ENCODE measurements at regions not wholly inside any gene's neighbourhood (a gene's known extent, or its start where the extent isn't known, plus 50 kb on each side); places are given as distances from the start of the nearest gene placed in this dataset.

DNA sequence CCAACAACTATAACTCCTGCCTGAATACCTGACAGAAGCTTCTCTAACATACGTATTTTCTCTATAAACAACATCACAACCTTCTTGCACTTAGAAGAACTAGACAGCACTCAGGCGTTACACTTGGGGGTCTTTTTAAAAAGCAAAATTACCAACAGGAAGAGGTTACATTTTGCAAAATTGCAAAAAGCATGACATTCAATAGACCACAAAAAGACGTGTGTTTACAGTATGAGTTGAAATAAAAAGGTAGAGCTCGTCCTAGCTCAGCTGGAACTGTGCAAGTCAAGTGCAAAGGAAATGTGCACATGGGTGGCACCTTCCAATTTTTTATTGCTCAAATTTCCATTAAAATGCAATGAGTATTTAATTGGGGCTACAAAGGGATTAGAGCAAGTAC, 375.2 kb upstream of the HSFY2 start:
- no peak for DNase-seq (ENCODE audit: low read depth, low spot score)

DNA sequence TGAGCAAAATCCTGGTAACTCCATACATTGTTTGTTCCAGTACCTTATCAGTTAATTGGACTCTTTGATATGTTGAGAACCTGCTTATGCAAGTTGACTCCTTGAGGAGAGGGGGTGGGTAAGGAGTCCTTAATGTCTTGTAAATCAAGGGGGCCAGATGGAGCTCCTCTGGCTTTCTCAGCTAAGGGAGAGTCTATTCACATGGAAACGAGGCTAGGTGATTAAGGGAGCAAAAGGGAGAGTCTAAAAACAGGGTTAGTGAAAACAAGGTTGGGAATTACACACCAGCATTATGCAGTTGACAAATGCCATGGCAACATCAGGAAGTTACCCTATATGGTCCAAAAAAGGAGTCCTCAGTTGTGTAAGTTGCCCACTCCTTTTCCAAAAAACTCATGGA, 372.8 kb upstream of the HSFY2 start:
- DNase-seq (ENCODE audit: low read depth, low spot score), result no peak

DNA sequence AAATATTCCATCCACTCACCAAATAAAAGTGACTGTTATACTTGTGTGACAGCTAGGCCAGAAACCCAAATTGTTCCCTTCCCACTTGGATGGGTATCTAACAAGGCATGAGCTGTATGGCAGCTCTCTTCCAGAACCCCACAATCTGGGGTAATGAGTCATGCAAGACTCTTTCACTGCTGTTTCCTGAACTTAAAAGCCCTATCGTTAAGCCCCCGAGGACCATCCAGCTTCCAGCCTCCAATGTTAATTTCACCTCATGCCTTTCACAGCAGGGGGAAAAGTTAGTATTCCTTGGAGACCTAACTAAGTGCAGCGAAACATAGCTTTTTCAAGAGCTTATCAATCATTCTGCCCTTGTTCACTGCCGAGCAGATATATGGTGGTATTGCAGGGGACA, 368.6 kb upstream of the HSFY2 start:
- DNase-seq (ENCODE audit: low read depth, low spot score), result no peak

DNA sequence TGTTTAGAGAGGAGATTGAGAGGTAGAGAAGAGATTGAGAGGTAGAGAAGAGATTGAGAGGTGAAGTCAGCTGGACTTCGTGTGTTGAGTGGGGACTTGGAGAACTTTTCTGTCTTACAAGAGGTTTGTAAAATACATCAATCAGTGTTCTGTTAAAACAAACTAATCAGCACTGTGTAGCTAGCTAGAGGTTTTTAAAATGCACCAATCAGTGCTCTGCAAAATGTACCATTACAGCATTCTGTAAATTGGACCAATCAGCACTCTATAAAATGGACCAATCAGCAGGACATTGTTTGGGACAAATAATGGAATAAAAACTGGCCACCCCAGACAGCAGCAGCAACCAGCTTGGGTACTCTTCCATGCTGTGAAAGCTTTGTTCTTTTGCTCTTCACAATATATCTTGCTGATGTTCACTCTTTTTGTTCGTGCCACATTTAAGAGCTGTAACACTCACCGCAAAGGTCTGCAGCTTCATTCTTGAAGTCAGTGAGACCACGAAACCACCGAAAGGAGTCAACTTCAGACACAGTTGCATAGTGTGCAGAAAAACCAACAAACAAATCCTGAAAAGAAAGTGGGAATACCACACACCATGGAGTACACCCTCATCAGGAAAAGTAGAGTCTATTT, 366.9 kb upstream of the HSFY2 start:
- DNase-seq (ENCODE audit: low read depth, low spot score), result no peak

DNA sequence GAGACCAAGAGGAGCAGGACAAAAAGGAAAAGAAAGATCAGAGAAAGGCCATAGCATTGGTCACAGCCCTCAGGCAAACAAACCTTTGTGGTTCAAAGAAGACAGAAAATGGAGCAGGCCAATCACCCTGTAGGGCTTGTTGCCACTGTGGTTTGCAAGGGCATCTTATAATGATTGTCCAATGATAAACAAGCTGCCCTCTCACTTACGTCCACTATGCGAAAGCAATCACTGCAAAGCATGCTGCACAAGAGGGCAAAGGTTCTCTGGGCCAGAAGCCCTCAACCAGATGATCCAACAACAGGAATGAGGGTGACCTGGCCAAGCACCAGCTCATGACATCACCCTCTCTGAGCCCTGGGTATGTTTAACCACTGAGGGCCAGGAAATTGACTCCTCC, 360.9 kb upstream of the HSFY2 start:
- no peak for DNase-seq (ENCODE audit: low read depth, low spot score)

DNA sequence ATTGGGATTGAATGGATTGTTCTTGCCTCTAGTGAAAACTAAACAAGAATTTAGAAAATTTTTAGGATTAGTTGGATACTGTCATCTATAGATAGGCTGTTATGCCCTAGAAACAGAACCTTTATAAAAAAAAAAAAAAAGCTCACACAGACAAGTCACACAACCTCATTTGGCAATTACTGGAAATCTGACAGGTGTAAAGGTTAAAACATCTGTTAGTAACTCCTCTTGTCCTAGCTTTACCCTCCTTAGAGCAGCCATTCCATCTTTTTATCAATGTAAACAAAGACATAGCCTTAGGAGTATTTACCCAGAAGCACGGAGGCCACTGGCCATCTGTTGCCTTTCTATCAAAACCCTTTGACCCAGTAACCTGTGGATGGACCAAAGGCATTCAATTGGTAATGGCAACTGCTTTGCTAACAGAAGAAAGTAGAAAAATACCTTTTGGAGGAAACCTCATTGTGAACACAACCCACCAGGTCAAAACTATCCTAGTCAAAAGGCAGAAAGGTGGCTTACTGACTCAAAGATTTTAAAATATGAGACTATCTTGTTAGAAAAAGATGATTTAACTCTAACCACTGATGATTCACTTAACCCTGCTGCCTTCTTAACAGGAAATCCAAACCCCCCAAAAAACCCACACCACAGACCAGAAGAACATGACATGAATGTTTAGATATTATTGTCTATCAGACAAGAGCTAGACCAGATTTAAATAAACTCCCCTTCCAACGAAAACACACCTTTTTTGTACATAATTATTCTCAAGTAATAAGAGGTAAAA, 357.2 kb upstream of the HSFY2 start:
- DNase-seq (ENCODE audit: low read depth, low spot score), result no peak

DNA sequence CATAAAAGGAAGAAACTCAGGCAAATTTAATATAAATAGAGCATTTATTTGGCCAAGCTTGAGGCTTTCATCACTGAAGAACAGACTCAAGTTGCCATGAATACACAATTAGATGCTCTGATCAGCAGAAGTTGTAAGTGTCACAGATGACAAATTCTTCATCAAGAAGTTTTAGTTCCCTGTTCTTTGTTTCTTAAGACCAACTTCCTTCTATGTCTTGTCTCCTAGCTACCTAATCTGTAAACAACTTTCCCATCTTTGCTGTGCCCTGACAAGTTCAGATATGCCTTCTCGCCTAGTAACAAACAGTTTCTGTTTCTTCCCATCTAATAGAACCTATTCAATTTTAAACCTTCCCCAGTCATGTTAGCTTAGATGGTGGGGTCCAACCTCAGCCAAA, 353.4 kb upstream of the HSFY2 start:
- DNase-seq (ENCODE audit: low read depth, low spot score), result no peak

DNA sequence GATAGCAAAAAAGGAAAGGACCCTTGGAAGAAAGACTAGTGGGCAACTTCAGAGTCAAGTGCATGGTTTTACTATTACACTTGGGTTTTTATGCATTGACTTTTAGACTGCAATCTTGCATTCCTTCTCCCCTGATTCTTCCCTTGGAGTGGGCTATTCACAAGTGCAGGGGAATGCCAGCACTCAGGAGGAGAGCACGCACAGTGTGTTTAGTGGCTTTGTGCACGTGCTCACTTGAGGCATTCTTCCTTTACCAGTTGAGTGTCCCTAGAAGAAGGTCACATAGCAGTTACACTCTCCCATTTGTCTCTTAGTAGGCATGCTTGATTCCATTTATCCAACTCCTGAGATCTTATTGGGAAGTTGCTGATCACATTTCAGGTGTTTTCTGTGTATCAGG, 351.1 kb upstream of the HSFY2 start:
- DNase-seq (ENCODE audit: low read depth, low spot score), result no peak

DNA sequence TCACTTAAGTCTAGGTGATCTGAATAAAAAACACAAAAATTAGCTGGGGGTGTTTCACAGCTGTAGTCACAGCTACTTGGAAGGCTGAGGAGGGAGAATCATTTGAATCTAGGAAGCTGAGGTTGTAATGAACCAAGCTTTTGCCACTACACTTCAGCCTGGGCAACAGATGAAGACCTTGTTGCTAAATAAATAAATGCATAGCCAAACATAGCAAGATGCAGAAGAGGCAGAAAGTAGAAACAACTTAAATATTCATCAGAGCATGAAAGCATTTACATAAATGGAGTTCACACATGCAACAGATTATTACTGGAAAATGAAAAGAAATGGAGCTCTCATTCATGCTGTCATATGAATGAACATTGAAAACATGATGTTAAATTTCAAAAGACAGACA, 348.9 kb upstream of the HSFY2 start:
- no peak for DNase-seq (ENCODE audit: low read depth, low spot score)

DNA sequence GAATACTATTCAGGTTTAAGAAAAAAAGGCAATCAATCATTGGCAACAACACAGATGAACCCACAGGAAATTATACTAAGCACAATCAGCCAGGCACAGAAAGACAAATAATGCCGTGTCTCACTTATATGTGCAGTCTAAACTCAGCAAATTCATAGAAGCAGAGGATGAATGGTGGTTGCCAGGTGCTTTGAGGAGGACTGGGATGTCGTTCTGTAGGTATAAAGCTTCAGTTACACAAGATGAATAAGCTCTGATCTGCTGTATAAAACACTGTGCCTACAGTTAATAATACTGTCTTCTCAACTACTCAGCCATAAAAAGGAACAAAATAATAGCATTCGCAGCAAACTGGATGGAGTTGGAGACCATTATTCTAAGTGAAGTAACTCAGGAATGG, 324.8 kb upstream of the HSFY2 start:
- no peak for DNase-seq (ENCODE audit: low read depth, low spot score)

DNA sequence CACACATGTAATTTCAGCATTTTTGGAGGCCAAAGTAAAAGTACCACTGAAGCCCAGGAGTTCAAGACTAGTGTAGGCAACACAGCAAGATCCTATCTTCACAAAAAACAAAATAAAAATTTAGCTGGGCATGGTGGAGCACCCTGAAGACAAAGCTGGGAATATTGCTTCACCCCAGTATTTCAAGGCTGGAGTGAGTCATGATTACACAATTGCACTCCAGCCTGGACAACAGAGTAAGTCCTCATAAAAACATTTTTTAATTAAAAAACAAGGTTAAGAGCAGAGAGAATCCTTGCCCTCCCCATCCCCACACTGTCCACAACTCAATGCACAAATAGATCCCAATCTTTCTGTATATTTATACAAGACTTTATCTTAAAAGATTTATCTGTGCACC, 321.9 kb upstream of the HSFY2 start:
- DNase-seq (ENCODE audit: low read depth, low spot score), result no peak

DNA sequence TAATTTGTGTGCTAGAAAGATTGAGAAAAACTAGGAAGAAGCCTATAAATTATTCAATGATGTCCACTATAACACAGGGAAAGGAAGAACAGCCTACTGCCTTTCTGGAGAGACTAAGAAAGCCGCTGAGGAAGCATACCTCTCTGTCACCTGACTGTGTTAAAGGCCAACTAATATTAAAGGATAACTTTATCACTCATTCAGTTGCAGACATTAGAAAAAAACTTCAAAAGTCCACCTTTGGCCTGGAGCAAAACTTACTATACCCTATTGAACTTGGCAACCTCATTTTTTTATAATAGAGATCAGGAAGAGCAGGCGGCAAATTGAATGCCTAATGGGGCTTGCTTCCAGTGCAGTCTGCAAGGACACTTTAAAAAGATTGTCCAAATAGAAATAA, 309.5 kb upstream of the HSFY2 start:
- no peak for DNase-seq (ENCODE audit: low read depth, low spot score)

DNA sequence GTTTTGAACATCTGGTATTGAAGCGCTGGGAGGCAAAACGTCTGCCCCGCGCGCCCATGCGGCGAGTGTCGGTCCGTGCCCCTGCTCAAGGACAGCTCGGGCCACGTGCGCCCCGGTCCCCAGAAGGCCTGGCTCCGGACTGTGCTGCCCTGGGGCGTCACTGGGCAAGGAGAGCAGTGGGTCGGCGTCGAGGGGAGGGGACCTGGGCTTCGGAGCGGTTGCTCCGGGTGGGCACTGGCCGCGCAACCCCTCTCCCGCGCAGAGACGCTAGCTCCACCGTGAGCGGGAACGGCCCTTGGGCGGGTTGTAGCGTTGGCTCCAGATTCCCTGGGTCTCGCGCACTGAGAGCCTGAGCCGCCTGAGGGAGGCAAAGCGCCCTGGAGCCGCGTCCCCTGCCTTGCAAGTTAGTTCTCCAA, 304.2 kb upstream of the HSFY2 start:
- DNase-seq (ENCODE audit: low read depth, low spot score), result no peak

DNA sequence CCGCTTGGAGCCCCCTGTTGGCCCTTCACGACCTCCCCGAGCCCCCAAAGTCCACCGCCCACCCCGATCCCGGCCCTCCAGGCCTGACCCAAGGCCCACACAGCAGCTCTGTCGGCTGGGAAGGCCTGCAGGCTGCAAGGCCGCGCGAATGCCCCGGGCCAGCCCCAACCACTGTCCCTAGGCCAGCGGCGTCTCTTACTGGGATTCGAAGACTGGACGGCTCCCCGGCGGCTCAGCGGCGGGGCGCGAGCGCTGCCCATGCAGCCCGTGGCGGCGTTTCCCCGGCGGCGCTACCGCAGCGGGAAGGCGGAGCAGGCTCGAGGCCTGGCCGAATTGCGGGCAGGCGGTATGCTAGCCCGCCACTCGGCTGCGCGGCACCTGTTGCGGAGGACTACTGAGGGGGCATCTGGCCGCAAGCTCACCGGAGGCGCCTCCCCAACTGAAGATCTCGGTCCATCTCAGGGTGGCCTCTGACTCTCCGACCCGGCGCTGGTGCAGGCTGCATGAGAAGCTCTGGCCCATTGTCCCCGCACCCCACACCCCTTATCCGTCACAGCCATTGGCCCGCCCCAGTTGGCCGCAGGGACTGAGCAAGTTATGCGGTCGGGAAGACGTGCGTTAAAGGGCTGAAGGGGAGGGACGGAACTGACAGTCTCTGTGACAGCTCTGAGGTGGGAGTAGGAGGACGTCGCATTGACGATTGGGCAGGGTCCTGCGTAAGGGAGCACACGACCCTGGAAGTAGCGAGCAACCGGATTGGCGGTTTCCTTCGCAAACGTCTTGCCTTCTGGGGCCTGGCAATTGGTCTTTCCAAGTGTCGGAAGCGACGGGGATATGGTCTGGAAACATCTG, 303.5 kb upstream of the HSFY2 start:
- no peak for DNase-seq (ENCODE audit: low read depth, low spot score)

DNA sequence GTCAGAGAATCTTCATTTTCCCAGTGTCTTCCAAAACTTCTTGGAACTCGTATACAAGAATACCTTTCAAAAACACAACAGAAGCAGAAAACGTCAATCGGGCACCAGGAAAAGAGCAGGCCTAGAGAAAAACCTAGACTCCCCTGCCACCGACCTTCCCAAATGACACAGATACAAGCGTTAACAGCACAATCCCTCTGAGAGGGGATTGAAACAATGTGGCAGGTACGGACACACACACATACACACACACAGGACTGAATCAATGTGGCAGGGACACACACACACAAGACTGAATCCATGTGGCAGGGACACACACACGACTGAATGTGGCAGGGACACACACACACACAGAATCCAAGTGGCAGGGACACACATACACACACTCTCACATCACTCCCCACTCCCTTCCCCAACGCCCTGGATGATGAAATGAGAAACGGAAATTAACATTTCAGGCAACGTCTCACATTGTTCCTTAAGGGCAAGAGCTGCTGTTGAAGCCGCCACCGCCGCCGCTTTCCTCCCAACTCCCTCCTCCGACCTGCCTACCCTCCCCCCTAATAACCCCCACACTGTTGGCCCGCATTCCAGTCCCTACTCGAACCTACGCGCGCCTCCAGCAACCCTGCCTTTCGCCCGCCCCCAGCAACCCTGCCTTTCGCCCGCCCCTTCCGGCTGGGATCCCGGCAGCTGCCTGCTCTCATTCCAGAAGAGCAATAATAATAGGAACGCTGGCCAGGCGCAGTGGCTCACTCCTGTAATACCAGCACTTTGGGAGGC, 302.1 kb upstream of the HSFY2 start:
- DNase-seq (ENCODE audit: low read depth, low spot score), result no peak

DNA sequence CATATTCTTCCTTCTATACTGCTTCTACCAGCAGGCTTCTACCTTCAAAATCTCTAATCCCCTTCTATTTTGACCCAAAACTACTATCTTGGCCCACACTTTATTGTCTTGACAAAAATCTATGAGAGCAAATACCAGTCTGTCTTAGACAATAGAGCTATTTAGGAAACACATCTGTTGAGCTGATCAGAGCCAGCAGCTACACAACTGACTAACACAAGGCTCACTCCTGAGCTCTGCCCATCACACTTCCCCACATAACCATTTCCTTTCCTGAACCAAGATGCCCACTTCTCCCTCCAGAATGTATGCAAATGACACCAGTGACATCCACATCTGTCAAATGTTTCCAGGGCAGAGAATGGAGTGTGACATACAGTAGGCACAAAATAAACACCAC, 293.9 kb upstream of the HSFY2 start:
- DNase-seq (ENCODE audit: low read depth, low spot score), result no peak

DNA sequence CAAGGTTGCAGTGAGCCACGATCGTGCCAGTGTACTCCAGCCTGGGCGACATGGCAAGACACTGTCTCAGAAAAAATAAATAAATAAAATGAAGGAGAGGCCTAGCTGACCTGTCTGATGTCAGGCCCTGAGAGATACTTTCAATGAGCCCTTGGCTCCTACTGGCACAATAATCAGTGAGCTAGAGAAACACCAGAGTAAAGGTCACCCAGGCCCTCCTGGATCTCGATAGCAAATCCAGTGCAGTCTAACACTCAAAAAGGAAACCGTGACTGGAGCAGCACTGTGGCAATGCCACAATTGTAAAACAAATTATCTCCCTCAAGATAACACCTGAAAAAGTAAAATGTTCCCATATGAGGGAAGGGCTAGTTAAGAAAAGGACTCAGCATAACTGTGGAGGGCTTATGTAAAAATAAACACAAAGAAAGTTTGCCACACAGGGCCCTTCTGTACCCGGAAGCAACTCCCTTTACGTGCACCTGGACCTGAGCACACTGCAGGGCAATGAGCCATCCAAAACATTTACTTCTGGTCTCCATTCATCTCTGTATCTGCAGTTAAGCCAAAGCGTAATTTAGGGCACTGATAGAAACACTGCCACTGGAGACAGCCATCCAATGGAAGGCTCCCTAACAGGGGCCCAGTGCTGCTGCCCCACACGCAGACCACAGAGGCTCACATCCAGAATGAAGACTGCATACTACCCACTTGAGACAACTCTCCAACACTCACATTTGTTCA, 293.1 kb upstream of the HSFY2 start:
- no peak for DNase-seq (ENCODE audit: low read depth, low spot score)

DNA sequence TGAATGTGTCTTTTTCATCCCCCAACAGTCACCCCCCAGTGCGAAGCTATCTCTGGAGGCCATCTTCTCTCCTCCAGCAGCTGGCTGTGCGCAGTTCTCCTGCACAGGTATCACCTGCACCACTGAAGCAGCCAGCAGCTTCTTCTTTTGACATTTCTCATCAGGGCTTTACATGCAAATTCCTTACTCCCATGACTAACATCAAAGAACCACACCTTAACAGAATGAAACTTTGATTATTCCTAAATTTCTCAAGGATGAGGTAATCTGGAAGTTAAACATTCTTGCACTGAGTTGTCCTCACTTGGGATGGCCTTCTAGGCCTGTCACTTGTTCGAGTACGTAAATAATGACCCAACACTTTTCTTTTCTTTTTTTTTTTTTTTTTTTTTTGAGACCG, 291.6 kb upstream of the HSFY2 start:
- no peak for DNase-seq (ENCODE audit: low read depth, low spot score)

DNA sequence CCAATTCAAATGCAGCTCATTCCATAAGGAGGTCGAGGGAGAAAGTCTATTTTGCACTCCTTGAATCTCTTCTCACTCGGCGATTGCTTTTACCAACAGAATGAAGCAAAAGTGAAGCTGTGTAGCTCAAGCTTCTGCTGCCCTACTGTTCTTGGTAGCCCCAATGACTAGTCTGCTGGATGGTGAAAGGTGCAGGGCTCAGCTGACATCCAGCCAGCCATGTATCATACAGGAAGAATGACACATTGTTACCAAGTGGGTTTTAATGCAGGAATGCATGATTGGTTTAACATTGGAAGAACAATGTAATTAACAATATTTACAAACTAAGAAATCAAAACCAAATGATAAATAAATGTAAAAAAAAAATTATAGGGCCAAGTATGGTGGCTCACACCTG, 286.2 kb upstream of the HSFY2 start:
- no peak for DNase-seq (ENCODE audit: low read depth, low spot score)

DNA sequence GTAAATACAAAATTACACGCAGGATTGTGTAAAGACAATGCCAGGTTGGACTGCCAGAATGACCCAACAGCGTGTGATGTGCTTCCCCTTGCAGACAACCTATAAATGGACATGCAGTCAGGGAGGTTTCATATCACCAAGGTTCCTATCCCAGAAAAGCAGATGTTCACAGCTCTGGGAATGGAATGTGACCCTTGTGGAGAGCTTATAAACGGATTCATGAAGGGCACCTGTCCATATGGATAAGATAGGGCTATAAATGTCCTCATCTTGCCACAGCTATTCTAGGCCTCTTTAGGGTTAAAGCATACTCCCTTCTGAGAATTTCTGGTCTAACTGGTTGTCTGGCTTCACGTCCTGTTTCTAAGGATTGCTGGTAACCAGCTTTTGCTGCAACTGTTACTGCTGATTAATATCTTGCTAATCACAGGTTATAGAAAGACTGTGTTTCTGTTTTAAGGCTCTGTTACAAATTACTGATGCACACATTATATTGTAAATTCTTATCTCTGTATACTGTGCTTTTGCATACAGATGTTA, 285.4 kb upstream of the HSFY2 start:
- no peak for DNase-seq (ENCODE audit: low read depth, low spot score)

DNA sequence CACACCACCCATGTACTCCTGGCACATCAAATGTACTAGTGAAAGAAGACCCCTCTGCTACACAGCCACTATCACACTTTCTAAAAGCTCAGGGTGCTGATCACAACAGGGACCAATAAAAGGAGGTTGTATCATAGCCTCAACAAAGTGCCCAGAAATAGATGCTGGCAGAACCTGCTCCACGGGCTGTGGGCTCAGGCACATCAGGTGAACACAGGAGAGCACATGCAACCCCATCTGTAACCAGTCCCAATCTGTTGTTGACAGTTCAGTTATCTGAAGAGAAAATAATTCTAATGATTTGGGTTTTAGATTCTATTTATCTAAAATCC, 282.6 kb upstream of the HSFY2 start:
- no peak for DNase-seq (ENCODE audit: low read depth, low spot score)
